K562 (cell line): ENCODE measurements at regions not wholly inside any gene's neighbourhood (a gene's known extent, or its start where the extent isn't known, plus 50 kb on each side); places are given as distances from the start of the nearest gene placed in this dataset.

ENCODE experiments used
- ATAC-seq: fragments of 200-7000 bp; cut with Tn5 transposase; 3 replicates; pipeline ENCODE4 v1.9.1; 2020; ENCODE audit warnings: moderate library complexity
- BruUV-seq: library from RNA; stranded (reverse); fragments of 400-500 nt; replicated peaks from 2 replicates; lab custom pipeline; 2021; lab: Mats Ljungman, UMichigan
- CTCF ChIA-PET: fragments of 300-600 bp; formaldehyde crosslinking; extraction: SDS; loops from one replicate; lab custom pipeline; 2021; ENCODE audit warnings: low intra/inter-chr PET ratio; lab: Yijun Ruan, JAX
- POLR2A ChIA-PET: fragments of 300-600, 350-650 bp; sonication (Branson Sonifier 250); formaldehyde crosslinking; extraction: SDS; loops from one replicate; lab custom pipeline; 2021; ENCODE audit warnings: antibody characterized with exemption, inconsistent platforms; lab: Yijun Ruan, JAX
- DNase-seq, 4 experiments: peaks; one replicate each; pipeline versions ENCODE4 v3.0.0 to v3.0.0-alpha.2; 2011 to 2018; ENCODE audit warnings: low spot score in 3 of 4, mixed read lengths in 3 of 4; ENCODE audit errors: extremely low read depth in 1 of 4
- FAIRE-seq: peaks from 2 replicates; lab custom pipeline; 2011; peaks lifted over from hg19 to GRCh38; lab: Jason Lieb, UNC
- H2AFZ ChIP-seq: 2 replicates; pipeline ENCODE4 v1.6.0; 2011; ENCODE audit warnings: low read depth, low read length, control low read depth, inconsistent platforms
- H3K27ac ChIP-seq: fragments of 200-600 bp; 3 replicates; pipeline ENCODE4 v1.8.0; 2011; ENCODE audit warnings: low read depth, mild to moderate bottlenecking, control low read depth, inconsistent platforms, low read length, moderate library complexity, mixed read lengths; ENCODE audit errors: extremely low read depth
- H3K27me3 ChIP-seq, 2 experiments: fragments of 300-600 bp in 1 of 2; 2 replicates in 1 of 2; 3 replicates in 1 of 2; pipeline versions ENCODE4 v1.6.0 to v1.8.0; 2011; ENCODE audit warnings: inconsistent platforms in 2 of 2, low read length in 2 of 2, mild to moderate bottlenecking in 1 of 2, mixed read lengths in 1 of 2, moderate library complexity in 1 of 2; ENCODE audit not compliant: control insufficient read depth in 2 of 2, insufficient read depth in 2 of 2
- H3K36me3 ChIP-seq: fragments of 300-600 bp; 3 replicates; pipeline ENCODE4 v1.8.0; 2011; ENCODE audit warnings: mild to moderate bottlenecking, low read length, inconsistent platforms; ENCODE audit not compliant: control insufficient read depth, insufficient read depth
- H3K4me1 ChIP-seq, 2 experiments: fragments of 200-600 bp in 1 of 2; replicated peaks in 1 of 2; 2 replicates in 1 of 2; 3 replicates in 1 of 2; pipeline versions ENCODE4 v1.5.1 to v1.8.0; 2011; ENCODE audit warnings: inconsistent platforms in 2 of 2, low read length in 2 of 2, mild to moderate bottlenecking in 1 of 2, mixed read lengths in 1 of 2, moderate library complexity in 1 of 2; ENCODE audit not compliant: control insufficient read depth in 2 of 2, insufficient read depth in 2 of 2
- H3K4me2 ChIP-seq: 2 replicates; pipeline ENCODE4 v1.6.1; 2011; ENCODE audit warnings: low read length, control low read depth, inconsistent platforms, mixed read lengths; ENCODE audit not compliant: insufficient read depth
- H3K4me3 ChIP-seq: fragments of 200-600 bp; sonication (generic), shearing (Covaris generic); 2 replicates; pipeline ENCODE4 v1.5.1; 2016; ENCODE audit warnings: control low read depth, inconsistent platforms
- H3K79me2 ChIP-seq: fragments of 200-600 bp; 3 replicates; pipeline ENCODE4 v1.8.0; 2011; ENCODE audit warnings: low read length, inconsistent platforms; ENCODE audit not compliant: control insufficient read depth, insufficient read depth
- H3K9ac ChIP-seq, 2 experiments: 2 replicates each; pipeline versions ENCODE4 v1.6.0 to v1.6.1; 2011; ENCODE audit warnings: low read depth in 2 of 2, low read length in 2 of 2, control low read depth in 1 of 2, inconsistent platforms in 1 of 2, mild to moderate bottlenecking in 1 of 2, mixed read lengths in 1 of 2; ENCODE audit not compliant: insufficient read depth in 1 of 2
- H3K9me1 ChIP-seq: one replicate; pipeline ENCODE4 v1.6.0; 2011; ENCODE audit warnings: inconsistent platforms, mild to moderate bottlenecking, low read length, moderate library complexity; ENCODE audit not compliant: control insufficient read depth, insufficient read depth
- H3K9me3 ChIP-seq: replicated peaks from 2 replicates; pipeline ENCODE4 v1.5.1; 2011; ENCODE audit warnings: low read depth, low read length, inconsistent platforms; ENCODE audit not compliant: control insufficient read depth, insufficient read depth
- H4K20me1 ChIP-seq: replicated peaks from 2 replicates; pipeline ENCODE4 v1.6.1; 2011; ENCODE audit warnings: low read length, inconsistent platforms, mixed read lengths; ENCODE audit not compliant: control insufficient read depth, insufficient read depth
- ARID3A ChIP-seq: IDR thresholded peaks from 2 replicates; pipeline ENCODE4 v1.6.1; 2012; ENCODE audit warnings: low read depth, low read length, improper control_type of control experiment, borderline replicate concordance
- C11orf30 ChIP-seq: fragments of 450-650 bp; IDR thresholded peaks from 2 replicates; pipeline ENCODE4 v1.6.1; 2016; ENCODE audit warnings: low read depth, mild to moderate bottlenecking
- CBFA2T3 ChIP-seq: fragments of 450-650 bp; IDR thresholded peaks from 2 replicates; pipeline ENCODE4 v1.6.1; 2017
- CTBP1 ChIP-seq: fragments of 450-650 bp; IDR thresholded peaks from 2 replicates; pipeline ENCODE4 v1.6.1; 2016; ENCODE audit warnings: borderline replicate concordance
- DMBX1 ChIP-seq: fragments of 250-450 bp; sonication (Bioruptor Pico); IDR thresholded peaks from 2 replicates; pipeline ENCODE4 v1.8.0; 2022; ENCODE audit warnings: inconsistent platforms, mild to moderate bottlenecking, moderate library complexity, borderline replicate concordance
- FOXK2 ChIP-seq, 2 experiments: fragments of 450-650 bp; IDR thresholded peaks in 1 of 2; conservative IDR thresholded peaks in 1 of 2; 2 replicates each; pipeline ENCODE4 v1.6.1; 2016; ENCODE audit warnings: low read depth in 2 of 2, mild to moderate bottlenecking in 1 of 2
- HNRNPH1 ChIP-seq: fragments of 200-400 bp; formaldehyde crosslinking; optimal IDR thresholded peaks from 2 replicates; pipeline ENCODE3; 2017; ENCODE audit warnings: low read depth, mild to moderate bottlenecking, low read length, moderate library complexity
- KDM1A ChIP-seq, 2 experiments: fragments of 450-650 bp; IDR thresholded peaks; 2 replicates each; pipeline ENCODE4 v1.6.1; 2016; ENCODE audit warnings: mild to moderate bottlenecking in 2 of 2
- MCM7 ChIP-seq, 2 experiments: fragments of 450-650 bp; IDR thresholded peaks; 2 replicates each; pipeline ENCODE4 v1.6.1; 2016 to 2018
- MEIS2 ChIP-seq: fragments of 450-650 bp; IDR thresholded peaks from 2 replicates; pipeline ENCODE4 v1.6.1; 2014; ENCODE audit warnings: mild to moderate bottlenecking; ENCODE audit not compliant: partially characterized antibody
- MNT ChIP-seq, 2 experiments: fragments of 450-650 bp; conservative IDR thresholded peaks; 2 replicates each; pipeline ENCODE4 v1.6.1; 2017; ENCODE audit warnings: mild to moderate bottlenecking in 2 of 2, moderate library complexity in 2 of 2
- PHB2 ChIP-seq: fragments of 450-650 bp; IDR thresholded peaks from 2 replicates; pipeline ENCODE4 v1.6.1; 2017; ENCODE audit warnings: low read depth
- PKNOX1 ChIP-seq: fragments of 450-650 bp; IDR thresholded peaks from 2 replicates; pipeline ENCODE4 v1.6.1; 2016
- SMARCA4 ChIP-seq: fragments of 450-650 bp; IDR thresholded peaks from 2 replicates; pipeline ENCODE4 v1.6.1; 2016
- SMARCE1 ChIP-seq: fragments of 450-650 bp; IDR thresholded peaks from 2 replicates; pipeline ENCODE4 v1.7.1; 2016; ENCODE audit warnings: mild to moderate bottlenecking
- TAF9B ChIP-seq: fragments of 450-650 bp; IDR thresholded peaks from 2 replicates; pipeline ENCODE4 v1.6.1; 2018; ENCODE audit warnings: mild to moderate bottlenecking; ENCODE audit not compliant: partially characterized antibody
- TAL1 ChIP-seq: fragments of 450-650 bp; IDR thresholded peaks from 2 replicates; pipeline ENCODE4 v1.6.1; 2016; ENCODE audit warnings: mild to moderate bottlenecking
- TCF3 ChIP-seq: sonication (generic); formaldehyde crosslinking; IDR thresholded peaks from 2 replicates; pipeline ENCODE4 v1.4.0; 2020; ENCODE audit warnings: mild to moderate bottlenecking, missing genetic modification reagents
- XRCC3 ChIP-seq: fragments of 450-650 bp; IDR thresholded peaks from 2 replicates; pipeline ENCODE4 v1.6.1; 2017; ENCODE audit warnings: mild to moderate bottlenecking, moderate library complexity
- ZBTB7A ChIP-seq: IDR thresholded peaks from 2 replicates; pipeline ENCODE4 v1.6.1; 2011; ENCODE audit warnings: low read depth, mild to moderate bottlenecking, low read length, moderate library complexity, borderline replicate concordance; ENCODE audit not compliant: control insufficient read depth
- ZKSCAN1 ChIP-seq: fragments of 150-350 bp; IDR thresholded peaks from 2 replicates; pipeline ENCODE4 v1.6.1; 2016; ENCODE audit warnings: low read depth, low read length
- ZNF212 ChIP-seq: fragments of 450-650 bp; formaldehyde crosslinking; IDR thresholded peaks from 2 replicates; pipeline ENCODE4 v1.4.0; 2020; ENCODE audit warnings: mild to moderate bottlenecking
- WGBS: fragments of 100-300 bp; shearing (Covaris generic); methylation state at CpG from one replicate; pipeline ENCODE4 v1.1.6; 2016; ENCODE audit warnings: low coverage, mixed read lengths; ENCODE audit not compliant: insufficient coverage; ENCODE audit errors: missing lambda C conversion rate; 5-methylcytosine and 5-hydroxymethylcytosine counted together
- in situ Hi-C: fragments of 300-500 bp; cut with MboI; formaldehyde crosslinking; loops from 4 replicates; pipeline ENCODE4 v1.15.0; 2018; ENCODE audit warnings: inconsistent platforms, mixed read lengths
- intact Hi-C: fragments of 100-400 bp; cut with micrococcal nuclease; formaldehyde crosslinking; loops from 2 replicates; pipeline ENCODE4 v1.14.2; 2022

- H3K36me3 ChIP-seq, result no peaks in the 10 kb centered on the region
- H3K4me2 ChIP-seq, result peak overlapping the region; percentile 17; the same call in 1 of the 2 replicates
- peak overlapping the region; percentile 64 for H2AFZ ChIP-seq
- ChIA-PET CTCF (no interaction called here), POLR2A (interaction anchor here (1.3 to 1.8 kb wide), 2 partner anchors 10 to 123 kb away, joined by 5 read pairs; no protein-coding TSS in a partner anchor)
- WGBS, result 2% methylated on average over 3 of the region's 3 CpGs
- DNase-seq (peak in 1 of 4 experiments; percentile 46), ATAC-seq (no peak), FAIRE-seq (no peak)
- no peaks in the 10 kb centered on the region for H3K9me1 ChIP-seq
- H3K9ac ChIP-seq, result peak overlapping the region in 1 of 2 experiments; percentile 17; a peak in 1 of 4 replicates
- intact Hi-C loops (loop anchor here (5.0 kb wide), 1 partner anchor 110 kb away; no protein-coding TSS in a partner anchor), in situ Hi-C loops (no loop called here)
- no peaks in the 10 kb centered on the region for H3K27me3 ChIP-seq
- H4K20me1 ChIP-seq, result no peaks in the 10 kb centered on the region
- H3K27ac ChIP-seq, result no peak overlapping the region
- peaks cover 32 to 61% of the 10 kb centered on the region in 2 experiments for H3K4me1 ChIP-seq
- BruUV-seq, result no TSS peak
- no peaks in the 10 kb centered on the region for H3K9me3 ChIP-seq
- H3K4me3 ChIP-seq, result no peak overlapping the region
- no peaks in the 10 kb centered on the region for H3K79me2 ChIP-seq
- TF ChIP-seq ARID3A, result no peak
- 0 out of 2 replicates have a peak, but pooled peaks have one; percentile 16 for TF ChIP-seq TAL1
- no peak for TF ChIP-seq HNRNPH1
- no peak for TF ChIP-seq ZKSCAN1
- TF ChIP-seq SMARCA4, result peak; percentile 42; the same call in 1 of the 2 replicates
- no peak for TF ChIP-seq ZBTB7A
- TF ChIP-seq CTBP1, result peak; percentile 55; the same call in 1 of the 2 replicates
- TF ChIP-seq DMBX1 (CRISPR knock-in tag), result no peak
- TF ChIP-seq XRCC3, result no peak
- peak; percentile 90 for TF ChIP-seq MEIS2
- peak in 1 of 2 experiments; percentile 43; a peak in 1 of 4 replicates for TF ChIP-seq FOXK2 (conservative IDR thresholded peaks at IDR 0.05 in 1 of 2, IDR thresholded peaks at IDR 0.05 in 1 of 2; ENCODE audit: low read depth in 2 of 2)
- TF ChIP-seq ZNF212 (CRISPR knock-in tag), result no peak
- peak; percentile 17; the same call in 1 of the 2 replicates for TF ChIP-seq CBFA2T3
- peak in 1 of 2 experiments; percentile 34; a peak in 1 of 4 replicates for TF ChIP-seq KDM1A (IDR thresholded peaks at IDR 0.05)
- TF ChIP-seq MNT (conservative IDR thresholded peaks at IDR 0.05), result 0 out of 4 replicates have a peak, but pooled peaks of 1 of the 2 experiments have one; percentile 13
- no peak for TF ChIP-seq PHB2
- TF ChIP-seq C11orf30, result no peak
- no peak for TF ChIP-seq MCM7 (IDR thresholded peaks at IDR 0.05)
- TF ChIP-seq PKNOX1, result peak; percentile 89
- peak; percentile 42; the same call in 1 of the 2 replicates for TF ChIP-seq TCF3
- peak; percentile 57 for TF ChIP-seq SMARCE1
- no peak for TF ChIP-seq TAF9B
Observed at GRCh38 chr6:16007146-16007545, 121.7 kb upstream of the MYLIP start.
